Fibroblast of lung (primary cell): ENCODE measurements at regions not wholly inside any gene's neighbourhood (a gene's known extent, or its start where the extent isn't known, plus 50 kb on each side); places are given as distances from the start of the nearest gene placed in this dataset.

ENCODE experiments used
- DNase-seq, 2 donors: peaks; one replicate each; pipeline versions ENCODE4 v3.0.0 to v3.0.0-alpha.2; 2010; ENCODE audit warnings: low read depth in 2 of 2
- H2AFZ ChIP-seq: 2 replicates; pipeline ENCODE4 v1.5.1; 2012; ENCODE audit warnings: low read length, control low read depth, inconsistent platforms
- H3K27ac ChIP-seq: 2 replicates; pipeline ENCODE4 v1.5.1; 2011; ENCODE audit warnings: low read length, control low read depth; ENCODE audit not compliant: insufficient read depth
- H3K27me3 ChIP-seq: 2 replicates; pipeline ENCODE4 v1.5.1; 2011; ENCODE audit warnings: mild to moderate bottlenecking, low read length; ENCODE audit not compliant: control insufficient read depth, insufficient read depth
- H3K36me3 ChIP-seq: 2 replicates; pipeline ENCODE4 v1.5.1; 2011; ENCODE audit warnings: low read length; ENCODE audit not compliant: control insufficient read depth, insufficient read depth
- H3K4me1 ChIP-seq: 2 replicates; pipeline ENCODE4 v1.5.1; 2011; ENCODE audit warnings: low read length; ENCODE audit not compliant: control insufficient read depth, insufficient read depth; ENCODE audit errors: extremely low read depth
- H3K4me2 ChIP-seq: 2 replicates; pipeline ENCODE4 v1.5.1; 2011; ENCODE audit warnings: low read length, control low read depth; ENCODE audit not compliant: insufficient read depth; ENCODE audit errors: extremely low read depth
- H3K4me3 ChIP-seq, 4 experiments: fragments of 200-600 bp in 1 of 4; sonication (generic) in 1 of 4; replicated peaks in 1 of 4; 2 replicates each; pipeline ENCODE4 v1.5.1; 2011 to 2016; ENCODE audit warnings: low read length in 4 of 4, low read depth in 3 of 4, mild to moderate bottlenecking in 3 of 4, control low read depth in 2 of 4, inconsistent platforms in 1 of 4, mixed read lengths in 1 of 4; ENCODE audit not compliant: insufficient read depth in 1 of 4; ENCODE audit errors: control extremely low read depth in 1 of 4
- H3K79me2 ChIP-seq: 2 replicates; pipeline ENCODE4 v1.5.1; 2012; ENCODE audit warnings: mild to moderate bottlenecking, low read length, inconsistent platforms; ENCODE audit not compliant: control insufficient read depth, insufficient read depth
- H3K9ac ChIP-seq: 2 replicates; pipeline ENCODE4 v1.5.1; 2011; ENCODE audit warnings: mild to moderate bottlenecking, low read length, control low read depth; ENCODE audit not compliant: insufficient read depth
- H3K9me3 ChIP-seq: 2 replicates; pipeline ENCODE4 v1.5.1; 2012; ENCODE audit warnings: low read depth, low read length; ENCODE audit not compliant: control insufficient read depth, insufficient read depth
- H4K20me1 ChIP-seq: 2 replicates; pipeline ENCODE4 v1.5.1; 2011; ENCODE audit warnings: low read length; ENCODE audit not compliant: control insufficient read depth, insufficient read depth; ENCODE audit errors: extremely low read depth
- EZH2 ChIP-seq: IDR thresholded peaks from 2 replicates; pipeline ENCODE4 v1.5.1; 2012; ENCODE audit warnings: low read length, control low read depth, mild to moderate bottlenecking; ENCODE audit errors: missing control alignments
- TF ChIP-seq, protein P1 (sequence below), 2 donors: IDR thresholded peaks in 1 of 2; conservative IDR thresholded peaks in 1 of 2; 1 replicate in 1 of 2; 2 replicates in 1 of 2; pipeline ENCODE4 v1.5.1; 2011 to 2012; ENCODE audit warnings: low read length in 2 of 2, control low read depth in 1 of 2, inconsistent platforms in 1 of 2, low read depth in 1 of 2, mild to moderate bottlenecking in 1 of 2

DNA sequence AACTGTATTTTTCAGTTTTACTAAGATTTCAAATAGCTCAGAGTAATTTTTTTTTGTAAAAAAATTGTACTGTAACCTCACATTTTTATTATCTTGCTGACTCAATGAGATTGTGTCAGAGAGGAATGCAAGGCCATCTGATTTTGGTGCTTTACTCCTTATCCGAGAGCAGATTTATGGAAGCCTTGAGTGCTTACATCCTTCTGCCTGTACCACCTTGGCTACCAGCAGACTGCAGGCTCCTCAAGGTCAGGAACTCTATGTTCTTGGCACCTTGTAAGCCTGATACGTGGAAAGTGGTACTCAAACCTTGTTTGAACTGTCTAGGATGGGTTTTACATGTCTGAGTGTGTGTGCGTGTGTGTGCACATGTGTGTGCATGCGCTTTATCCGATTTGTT lies 80.1 kb upstream of the MLIP start:
- Histone ChIP-seq H3K4me3 (no peak overlapping the region), H2AFZ (no peak overlapping the region), H3K79me2 (no peaks in the 10 kb centered on the region)

DNA sequence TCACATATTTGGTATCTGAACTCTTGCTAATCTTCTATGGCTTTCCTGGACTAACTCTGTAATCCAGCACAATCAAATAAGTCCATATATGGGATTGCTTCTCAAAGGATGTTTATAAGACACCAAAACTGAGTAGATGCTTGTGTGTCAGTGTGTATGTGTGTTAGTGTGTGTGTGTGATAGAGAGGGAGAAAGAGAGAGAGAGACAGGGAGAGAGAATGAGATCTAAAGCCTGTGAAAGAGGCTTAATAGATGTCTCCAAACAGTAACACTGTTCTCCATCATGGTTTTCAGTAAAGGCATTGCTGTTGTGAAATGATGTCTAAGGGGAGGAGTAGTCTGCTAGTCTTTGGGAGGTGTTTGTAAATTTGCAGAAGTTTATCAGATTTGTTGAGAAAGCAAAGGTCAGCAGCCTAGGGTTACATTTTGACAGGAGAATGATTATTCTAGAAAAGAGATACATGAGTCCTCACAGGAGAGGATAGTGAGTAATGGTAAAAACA lies 73.9 kb upstream of the MLIP start:
- Histone ChIP-seq H3K27me3 (no peaks in the 10 kb centered on the region), H3K4me2 (no peak overlapping the region), H3K9ac (no peak overlapping the region), H3K4me1 (no peaks in the 10 kb centered on the region), H3K36me3 (no peaks in the 10 kb centered on the region), H3K4me3 (no peak overlapping the region), H3K27ac (no peak overlapping the region), H3K9me3 (no peaks in the 10 kb centered on the region), H2AFZ (no peak overlapping the region), H3K79me2 (no peaks in the 10 kb centered on the region), H4K20me1 (no peaks in the 10 kb centered on the region)
- DNase-seq: peak in 1 of 2 donors; percentile 29
- no peak for TF ChIP-seq EZH2
- TF ChIP-seq, protein P1, sequence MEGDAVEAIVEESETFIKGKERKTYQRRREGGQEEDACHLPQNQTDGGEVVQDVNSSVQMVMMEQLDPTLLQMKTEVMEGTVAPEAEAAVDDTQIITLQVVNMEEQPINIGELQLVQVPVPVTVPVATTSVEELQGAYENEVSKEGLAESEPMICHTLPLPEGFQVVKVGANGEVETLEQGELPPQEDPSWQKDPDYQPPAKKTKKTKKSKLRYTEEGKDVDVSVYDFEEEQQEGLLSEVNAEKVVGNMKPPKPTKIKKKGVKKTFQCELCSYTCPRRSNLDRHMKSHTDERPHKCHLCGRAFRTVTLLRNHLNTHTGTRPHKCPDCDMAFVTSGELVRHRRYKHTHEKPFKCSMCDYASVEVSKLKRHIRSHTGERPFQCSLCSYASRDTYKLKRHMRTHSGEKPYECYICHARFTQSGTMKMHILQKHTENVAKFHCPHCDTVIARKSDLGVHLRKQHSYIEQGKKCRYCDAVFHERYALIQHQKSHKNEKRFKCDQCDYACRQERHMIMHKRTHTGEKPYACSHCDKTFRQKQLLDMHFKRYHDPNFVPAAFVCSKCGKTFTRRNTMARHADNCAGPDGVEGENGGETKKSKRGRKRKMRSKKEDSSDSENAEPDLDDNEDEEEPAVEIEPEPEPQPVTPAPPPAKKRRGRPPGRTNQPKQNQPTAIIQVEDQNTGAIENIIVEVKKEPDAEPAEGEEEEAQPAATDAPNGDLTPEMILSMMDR (conservative IDR thresholded peaks at IDR 0.05 in 1 of 2, IDR thresholded peaks at IDR 0.05 in 1 of 2; ENCODE audit: low read depth in 1 of 2, low read length in 2 of 2): no peak

More for the DNA sequence above, 80.1 kb upstream of the MLIP start:
- H3K27me3 ChIP-seq: no peaks in the 10 kb centered on the region
- H3K4me2 ChIP-seq: no peak overlapping the region
- peak in 1 of 2 donors; percentile 12 for DNase-seq
- no peak overlapping the region for H3K9ac ChIP-seq
- H3K4me1 ChIP-seq: no peaks in the 10 kb centered on the region
- H4K20me1 ChIP-seq: no peaks in the 10 kb centered on the region
- no peaks in the 10 kb centered on the region for H3K36me3 ChIP-seq
- TF ChIP-seq EZH2: no peak
- TF ChIP-seq, protein P1 (conservative IDR thresholded peaks at IDR 0.05 in 1 of 2, IDR thresholded peaks at IDR 0.05 in 1 of 2; ENCODE audit: low read depth in 1 of 2, low read length in 2 of 2): no peak
- no peaks in the 10 kb centered on the region for H3K9me3 ChIP-seq
- H3K27ac ChIP-seq: no peak overlapping the region

DNA sequence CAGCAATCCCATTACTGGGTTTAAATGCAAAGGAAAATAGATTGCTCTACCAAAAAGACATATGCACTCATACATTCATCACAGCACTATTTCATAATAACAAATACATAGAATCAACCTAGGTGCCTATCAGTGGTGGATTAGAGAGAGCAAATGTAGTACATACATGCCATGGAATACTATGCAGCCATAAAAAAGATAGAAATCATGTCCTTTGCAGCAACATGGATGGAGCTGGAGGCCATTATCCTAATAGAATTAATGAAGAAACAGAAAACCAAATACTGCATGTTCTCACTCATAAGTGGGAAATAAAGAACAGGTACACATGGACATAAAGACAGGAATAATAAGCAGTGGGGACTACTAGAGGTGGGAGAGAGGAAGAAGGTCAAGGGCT lies 70.7 kb upstream of the MLIP start:
- Histone ChIP-seq H3K9ac (no peak overlapping the region), H3K27me3 (no peaks in the 10 kb centered on the region), H3K36me3 (no peaks in the 10 kb centered on the region), H3K27ac (no peak overlapping the region), H4K20me1 (no peaks in the 10 kb centered on the region), H3K79me2 (no peaks in the 10 kb centered on the region), H3K4me2 (no peak overlapping the region), H3K4me1 (no peaks in the 10 kb centered on the region), H3K4me3 (no peak overlapping the region), H2AFZ (no peak overlapping the region), H3K9me3 (no peaks in the 10 kb centered on the region)
- DNase-seq: no peak
- TF ChIP-seq, protein P1 (conservative IDR thresholded peaks at IDR 0.05 in 1 of 2, IDR thresholded peaks at IDR 0.05 in 1 of 2; ENCODE audit: low read depth in 1 of 2, low read length in 2 of 2): no peak
- no peak for TF ChIP-seq EZH2
